SW 1271 (cell line): ENCODE measurements at regions not wholly inside any gene's neighbourhood (a gene's known extent, or its start where the extent isn't known, plus 50 kb on each side); places are given as distances from the start of the nearest gene placed in this dataset.

ENCODE experiments used
- DNase-seq, 2 experiments: peaks; one replicate each; lab custom pipeline; 2025; lab: John Stamatoyannopoulos, UW

DNA sequence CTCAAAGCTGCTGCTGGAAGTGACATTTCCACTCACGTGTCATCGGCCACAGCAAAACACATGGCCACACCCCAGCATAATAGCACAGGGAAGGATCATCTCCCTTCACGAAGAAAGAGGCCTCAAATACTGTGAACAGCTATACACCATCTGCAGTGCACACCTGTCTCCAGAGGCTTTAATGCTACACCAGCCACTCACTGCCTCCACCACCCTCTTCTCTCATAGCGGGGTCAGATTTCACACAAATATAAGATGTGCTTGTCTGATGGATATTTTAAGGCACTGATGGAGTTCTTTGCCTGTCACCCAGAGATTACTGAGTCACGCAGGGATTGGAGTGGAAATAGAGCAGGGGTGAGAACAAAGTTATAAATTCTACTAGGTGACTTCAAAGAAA, 374.0 kb downstream of the ZNF516 start:
- no peak for DNase-seq

DNA sequence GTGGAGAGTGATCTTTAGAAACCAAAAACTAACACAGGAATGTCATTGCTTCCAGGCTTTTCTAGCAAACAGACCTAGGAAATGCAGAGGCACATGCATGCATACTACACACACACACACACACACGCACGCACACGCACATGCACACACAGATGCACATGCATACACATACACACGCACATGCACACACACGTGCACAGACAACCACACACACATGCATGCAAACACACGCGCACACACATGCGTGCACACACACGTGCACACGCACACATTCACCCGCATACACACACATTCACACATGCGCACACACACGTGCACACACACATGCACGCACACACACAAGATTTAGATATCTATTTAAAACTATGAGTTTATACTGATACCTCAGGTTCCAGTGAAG, 379.5 kb downstream of the ZNF516 start:
- no peak for DNase-seq

DNA sequence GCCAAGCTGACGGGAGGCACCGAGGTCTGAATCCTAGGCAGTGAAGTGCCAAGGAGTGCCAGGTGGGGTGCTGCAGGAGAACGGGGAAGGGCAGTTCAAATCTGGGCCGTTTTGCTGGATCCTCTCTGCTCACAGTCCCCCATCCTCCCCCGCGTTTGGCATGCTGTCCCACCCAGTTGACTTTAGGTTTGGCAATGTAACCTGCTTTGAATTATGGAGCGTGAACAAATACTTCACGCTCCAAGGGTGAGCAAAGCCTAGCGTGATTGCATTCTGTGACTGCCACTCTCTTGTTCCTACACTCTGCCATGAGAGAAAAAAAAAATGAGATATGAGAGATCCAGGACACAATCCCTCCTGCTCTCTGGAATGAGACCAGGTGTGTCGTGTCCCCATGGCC, 381.9 kb downstream of the ZNF516 start:
- no peak for DNase-seq

DNA sequence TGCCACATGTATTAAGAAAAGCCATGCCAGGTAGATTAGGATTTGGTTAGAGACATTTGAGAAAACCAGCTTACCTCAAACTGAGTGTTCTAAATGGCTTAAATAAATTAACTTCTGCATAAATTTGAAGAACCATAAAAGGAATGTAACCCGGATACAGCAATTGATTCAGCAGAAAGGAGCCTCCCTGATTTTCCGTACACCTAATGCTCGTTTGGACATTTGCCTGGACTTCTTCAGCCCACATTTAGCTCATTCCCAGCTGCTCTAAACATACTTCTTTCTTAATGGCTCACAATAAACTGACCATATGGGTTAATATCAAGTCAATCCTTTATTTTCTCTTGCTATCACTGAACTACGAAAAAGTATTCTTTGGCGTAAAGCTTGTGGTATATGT, 392.4 kb downstream of the ZNF516 start:
- no peak for DNase-seq

DNA sequence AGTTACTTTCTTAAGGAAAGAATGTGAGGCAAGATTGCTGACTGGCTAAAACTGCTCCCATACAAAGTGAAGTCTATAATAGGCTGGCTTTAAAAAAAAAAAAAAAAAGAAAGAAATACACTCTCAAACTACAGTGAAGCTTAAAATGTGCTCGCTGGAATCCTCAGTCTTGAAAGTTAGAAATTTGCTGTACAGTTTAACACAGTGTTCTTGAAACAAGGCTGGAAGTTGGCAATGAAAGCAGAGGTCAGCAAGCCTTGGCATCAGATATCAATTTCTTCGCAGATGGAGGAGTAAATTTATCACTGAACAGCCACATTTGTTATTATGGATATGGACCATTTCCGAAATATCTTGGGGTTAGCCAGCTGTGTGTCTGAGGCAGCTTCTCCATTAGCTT, 392.9 kb downstream of the ZNF516 start:
- DNase-seq: no peak

- no peak for DNase-seq
Observed at GRCh38 chr18:76099931-76100457, 395.0 kb downstream of the ZNF516 start.

DNA sequence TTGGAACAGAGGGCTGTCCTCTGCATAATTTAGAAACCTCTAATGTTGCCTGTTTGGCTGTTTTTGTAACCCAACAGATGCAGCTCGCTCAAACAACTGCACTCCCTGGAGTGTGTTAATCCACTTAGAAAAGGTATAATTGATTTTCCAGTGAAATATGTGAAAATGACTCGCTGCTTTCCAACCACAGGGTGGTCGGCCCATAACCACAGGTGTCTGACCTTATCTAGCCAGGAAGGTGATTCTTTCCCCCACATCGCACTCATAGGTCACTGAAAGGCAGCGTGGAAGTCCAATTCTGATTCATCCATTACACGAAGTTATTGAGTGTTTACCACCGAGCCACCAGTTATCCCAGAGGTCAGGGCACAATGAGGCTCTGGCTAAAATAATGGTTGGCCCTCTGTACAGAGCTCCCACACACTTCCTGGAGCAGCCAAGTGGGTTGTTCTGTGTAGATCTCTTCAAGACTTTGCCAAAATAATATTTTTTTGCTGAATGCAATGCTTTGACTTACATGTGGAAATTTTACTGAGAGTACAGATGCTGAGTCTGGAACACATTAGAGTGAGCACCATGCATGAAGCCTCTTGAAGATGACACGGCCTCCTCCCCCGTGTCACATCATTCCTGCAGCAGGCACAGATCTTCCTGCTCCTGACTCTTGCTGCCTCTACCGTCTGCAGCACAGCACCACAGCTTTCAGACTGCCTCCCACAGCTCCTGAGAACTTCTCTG, 396.2 kb downstream of the ZNF516 start:
- DNase-seq: no peak

DNA sequence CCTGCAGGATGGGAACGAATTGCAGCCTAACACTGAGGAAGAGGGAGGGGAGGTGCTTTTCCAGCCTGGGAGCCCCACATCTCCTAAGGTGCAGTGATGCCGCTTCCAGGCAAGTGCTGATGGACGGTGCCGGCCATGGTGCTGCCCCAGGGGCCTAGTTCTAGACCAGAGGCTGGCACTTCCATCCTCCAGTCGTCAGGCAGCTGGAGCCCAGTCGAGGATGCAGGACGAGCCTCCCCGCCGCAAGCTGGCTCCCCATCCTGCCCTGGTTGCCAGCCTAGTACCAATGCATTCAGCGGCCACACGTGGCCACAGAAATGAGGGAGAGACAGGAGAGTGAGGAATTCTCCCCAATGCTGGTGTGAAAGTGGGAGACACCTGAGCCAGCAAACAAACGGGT, 413.5 kb downstream of the ZNF516 start:
- DNase-seq: no peak

- DNase-seq: no peak
Observed at GRCh38 chr18:76080430-76080829, 414.6 kb downstream of the ZNF516 start.

DNA sequence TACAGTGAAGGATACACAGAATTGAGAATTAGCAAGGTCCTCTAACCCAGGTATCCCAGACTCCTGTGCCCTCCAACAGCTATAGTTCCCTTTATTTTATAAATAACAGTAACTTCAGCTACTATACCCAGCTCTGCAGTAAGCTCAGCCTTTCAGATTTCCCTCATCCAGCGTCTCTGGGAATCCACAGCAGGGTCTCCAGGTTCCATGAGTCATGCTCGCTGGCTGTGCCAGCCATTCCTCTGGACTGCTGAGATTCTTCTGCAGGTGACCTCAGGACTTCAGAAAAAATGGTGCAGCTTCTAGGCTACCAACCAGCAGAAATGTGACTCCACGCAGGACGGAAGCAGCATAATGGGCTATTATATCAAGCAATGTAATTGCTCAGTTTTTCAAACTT, 419.3 kb downstream of the ZNF516 start:
- no peak for DNase-seq

DNA sequence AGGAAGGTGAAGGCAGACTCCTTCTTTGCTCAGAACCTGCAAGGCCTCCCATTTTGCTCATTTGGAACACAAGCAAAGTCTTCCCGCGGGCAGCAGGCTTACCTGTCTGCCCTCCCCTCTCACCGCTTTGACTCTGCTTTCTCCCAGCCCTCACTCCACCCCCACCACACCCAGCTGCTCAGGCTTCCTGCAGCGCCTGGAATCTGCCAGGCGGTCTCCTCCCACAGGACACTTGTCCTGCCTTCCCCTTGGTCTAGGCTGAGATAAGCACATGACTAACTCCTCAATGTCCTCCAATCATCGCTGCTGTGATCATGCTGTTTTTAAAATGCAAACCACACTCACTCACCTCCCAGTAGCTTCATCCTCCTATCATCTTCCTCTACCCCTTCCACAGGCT, 430.0 kb downstream of the ZNF516 start:
- no peak for DNase-seq

DNA sequence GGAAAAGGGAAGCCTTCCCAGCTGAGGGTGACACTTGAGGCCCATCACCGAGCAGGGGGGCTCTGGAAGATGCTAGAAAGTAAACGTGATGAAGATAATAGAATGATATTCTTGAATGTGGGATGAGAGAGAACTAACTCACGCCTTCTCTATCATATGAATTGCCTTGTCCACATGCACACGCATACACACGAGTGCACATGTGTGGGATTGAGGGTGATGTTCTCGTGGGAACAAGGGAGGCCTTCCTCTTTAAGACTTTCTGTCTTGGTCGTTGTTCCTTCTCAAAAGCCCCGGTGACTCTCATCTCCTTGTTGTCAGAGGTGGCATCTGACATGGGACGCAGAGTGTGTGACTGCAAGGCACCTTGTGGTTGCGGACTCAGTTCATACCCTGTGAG, 436.9 kb downstream of the ZNF516 start:
- DNase-seq: no peak

DNA sequence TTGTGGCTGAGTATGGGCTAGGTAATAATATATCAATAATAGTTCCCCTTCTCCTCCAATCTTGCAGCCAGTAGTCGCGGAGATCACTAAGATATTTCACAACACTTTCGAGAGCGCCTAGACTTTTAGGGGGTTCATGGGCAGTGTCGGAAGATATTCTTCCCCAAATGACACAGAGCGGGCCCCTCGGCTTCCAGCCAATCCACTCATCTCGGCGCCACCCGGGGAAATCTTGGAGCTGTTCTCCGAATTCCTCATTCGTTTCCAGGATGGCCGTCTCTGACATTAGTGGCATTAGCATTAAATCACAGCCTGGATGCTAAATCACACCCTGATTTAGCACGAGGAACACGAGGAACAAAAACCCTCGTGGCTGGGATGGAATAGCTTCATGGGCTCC, 437.7 kb downstream of the ZNF516 start:
- DNase-seq: no peak

DNA sequence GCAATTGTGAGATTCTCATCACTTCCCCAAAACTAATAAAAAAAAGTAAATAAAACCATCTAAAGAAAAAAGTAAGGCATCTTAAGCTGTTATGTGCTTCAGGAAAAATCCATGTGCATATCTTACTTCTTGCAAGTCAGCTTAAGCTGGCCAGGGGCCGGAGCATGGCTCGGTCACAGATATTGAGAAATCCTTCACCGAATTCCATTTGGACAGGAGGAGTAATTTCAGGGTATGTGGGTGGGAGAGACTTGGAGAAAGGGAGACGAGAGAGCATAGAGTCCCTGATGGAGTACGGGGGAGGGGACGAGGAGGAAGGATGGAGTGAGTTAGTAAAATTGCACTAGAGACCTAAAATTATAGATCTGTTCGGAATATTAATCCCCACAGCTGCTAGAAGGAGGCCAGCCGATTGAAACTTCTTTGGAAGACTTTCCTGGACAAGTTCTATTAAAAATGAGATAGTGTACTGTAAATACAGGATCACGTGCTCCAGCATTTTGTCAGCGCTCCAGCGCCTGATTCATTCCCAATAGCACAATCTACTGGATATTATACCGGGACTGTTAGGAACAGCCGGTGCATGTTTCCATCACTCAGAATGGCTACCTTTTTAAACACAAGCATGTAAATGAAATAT, 438.5 kb downstream of the ZNF516 start:
- no peak for DNase-seq

GRCh38 chr18:76055578-76055977, 439.5 kb downstream of the ZNF516 start:
- DNase-seq: no peak

- no peak for DNase-seq
Observed at GRCh38 chr18:76055025-76055424, 440.0 kb downstream of the ZNF516 start.

DNA sequence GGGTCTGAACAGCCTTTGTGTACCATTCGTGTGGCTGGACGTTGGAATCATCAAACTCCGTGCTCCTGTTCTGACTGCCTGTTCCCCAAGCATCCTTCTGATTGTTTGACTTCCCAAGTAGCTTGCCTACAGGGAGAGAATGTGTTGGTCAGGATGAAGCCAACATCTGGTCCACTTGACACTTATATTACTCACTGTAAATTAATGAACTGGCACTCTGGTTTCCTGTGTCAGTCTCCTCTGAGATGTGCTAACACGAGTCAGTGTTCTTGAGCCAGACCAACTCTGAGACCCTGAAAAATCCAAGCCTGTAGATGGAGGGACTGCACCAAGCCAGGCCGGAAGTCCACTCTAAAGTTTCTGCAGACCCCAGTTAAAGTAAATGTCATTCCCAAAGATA, 440.9 kb downstream of the ZNF516 start:
- no peak for DNase-seq

DNA sequence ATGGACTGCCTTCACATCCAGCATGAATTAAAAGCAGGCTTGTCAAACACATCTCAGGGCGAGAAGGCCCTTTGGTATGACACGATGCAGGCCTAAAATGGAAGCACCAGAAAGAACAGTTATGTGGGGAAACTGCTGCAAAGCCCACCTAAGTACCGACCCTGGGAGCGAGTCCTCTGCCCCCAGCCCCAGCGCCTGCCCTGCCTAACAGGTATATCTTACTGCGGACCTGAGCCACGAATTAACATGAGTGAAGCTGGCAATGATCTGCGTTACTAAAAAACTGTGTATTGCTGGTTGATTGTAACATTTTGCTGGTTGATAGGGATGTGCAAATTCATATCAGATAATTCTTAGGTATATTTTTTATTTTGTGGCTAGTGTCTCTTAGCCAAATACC, 441.5 kb downstream of the ZNF516 start:
- no peak for DNase-seq

DNA sequence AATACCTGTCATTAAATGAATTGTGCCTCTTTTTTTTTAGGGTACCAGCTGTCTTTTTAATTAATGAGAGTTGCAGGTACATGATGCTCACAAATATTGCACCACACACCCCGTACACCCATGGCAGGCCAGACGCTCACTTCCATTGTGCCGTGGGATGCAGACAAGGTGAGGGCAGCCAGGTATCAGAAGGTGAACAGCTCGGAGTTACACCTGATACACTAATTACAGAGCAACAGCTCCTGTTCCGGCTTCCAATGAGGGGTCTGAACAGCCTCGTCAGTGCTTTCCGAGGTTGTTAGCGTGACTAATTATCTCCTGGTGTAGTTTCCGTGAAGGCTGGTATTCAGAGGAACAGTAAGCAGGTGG, 442.8 kb downstream of the ZNF516 start:
- DNase-seq: no peak

GRCh38 chr18:76051396-76052226, 443.4 kb downstream of the ZNF516 start:
- no peak for DNase-seq

DNA sequence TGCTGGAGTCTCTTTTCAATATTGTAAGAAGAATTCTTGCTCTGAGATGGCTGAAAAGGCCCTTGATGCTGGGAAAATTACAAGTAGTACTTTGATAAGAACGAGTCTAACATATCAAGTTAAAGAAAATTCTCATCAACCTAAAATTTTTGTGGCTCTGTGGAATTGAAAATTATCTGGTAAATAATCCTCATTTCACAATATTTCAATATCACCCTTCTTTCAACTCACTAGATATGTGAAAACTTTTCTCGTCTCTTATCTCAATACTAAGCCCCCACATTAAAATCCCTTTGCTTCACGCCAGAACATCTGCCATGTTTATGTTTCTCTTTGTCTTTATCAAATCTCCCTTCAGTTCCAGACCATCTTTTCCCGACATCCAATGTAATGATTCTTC, 448.8 kb downstream of the ZNF516 start:
- DNase-seq: no peak

DNA sequence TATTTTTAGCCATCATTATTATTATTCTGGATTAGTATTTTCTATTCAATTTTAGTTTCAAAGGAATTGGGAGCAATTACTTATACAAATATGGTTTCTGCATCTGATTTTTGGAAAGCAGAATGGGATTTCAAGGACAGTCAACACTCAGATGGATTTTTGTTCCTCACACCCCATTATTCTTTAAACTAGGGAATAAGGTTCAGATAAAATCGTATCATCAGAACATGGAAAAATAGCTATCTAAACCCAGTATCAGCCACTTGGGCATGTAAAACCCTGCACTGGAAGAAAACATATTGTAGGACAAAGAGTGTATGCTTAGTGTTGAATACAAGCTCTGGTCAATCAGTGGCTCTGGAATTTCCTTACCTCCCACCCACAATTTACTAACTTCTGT, 452.5 kb downstream of the ZNF516 start:
- no peak for DNase-seq

- no peak for DNase-seq
Observed at GRCh38 chr18:76018210-76018609, 476.8 kb downstream of the ZNF516 start.
